GM03348 (cell line): ENCODE measurements at regions not wholly inside any gene's neighbourhood (a gene's known extent, or its start where the extent isn't known, plus 50 kb on each side); places are given as distances from the start of the nearest gene placed in this dataset.

Source experiments
- DNase-seq: peaks from one replicate; pipeline ENCODE4 v3.0.0; 2012; ENCODE audit warnings: low spot score

DNA sequence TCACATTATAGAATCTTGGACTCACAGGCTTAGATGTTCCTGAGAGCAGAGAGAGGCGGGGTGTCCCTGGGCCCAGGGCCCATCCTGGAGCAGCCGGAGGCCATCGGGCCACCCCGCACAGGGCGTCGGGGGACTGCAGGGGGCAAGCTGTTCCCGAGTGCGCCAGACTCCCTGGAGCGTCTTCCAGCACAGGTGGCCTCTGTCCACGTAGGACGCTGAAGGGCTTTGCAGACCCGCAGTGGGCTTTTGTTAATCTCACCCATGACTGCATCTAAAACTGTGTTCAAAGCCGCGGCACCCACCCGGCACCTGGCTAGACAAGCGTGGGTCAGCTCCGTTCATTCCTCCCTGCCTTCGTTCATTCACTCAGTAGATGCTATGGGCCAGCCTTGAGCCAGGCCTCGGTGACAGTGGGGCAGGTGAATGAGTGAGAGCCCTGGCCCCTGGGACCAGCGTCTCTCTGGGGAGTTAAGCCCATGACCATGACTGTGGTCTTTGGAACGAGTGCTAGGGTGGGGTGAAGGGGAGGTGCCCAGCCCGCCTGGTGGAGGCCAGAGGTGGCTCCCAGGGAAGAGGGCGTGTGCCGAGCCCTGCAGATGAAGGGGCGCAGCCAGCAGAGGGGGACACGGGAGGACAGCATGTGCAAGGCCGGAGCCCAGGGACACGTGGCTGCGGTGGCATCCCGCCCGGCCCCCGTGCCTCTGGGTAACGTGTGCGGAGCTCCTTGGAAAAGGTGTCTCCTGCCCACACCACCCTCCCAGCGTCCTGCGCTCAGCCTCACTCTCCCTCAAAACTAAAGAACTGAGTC, 98.3 kb downstream of the HMX1 start:
- DNase-seq, result no peak

DNA sequence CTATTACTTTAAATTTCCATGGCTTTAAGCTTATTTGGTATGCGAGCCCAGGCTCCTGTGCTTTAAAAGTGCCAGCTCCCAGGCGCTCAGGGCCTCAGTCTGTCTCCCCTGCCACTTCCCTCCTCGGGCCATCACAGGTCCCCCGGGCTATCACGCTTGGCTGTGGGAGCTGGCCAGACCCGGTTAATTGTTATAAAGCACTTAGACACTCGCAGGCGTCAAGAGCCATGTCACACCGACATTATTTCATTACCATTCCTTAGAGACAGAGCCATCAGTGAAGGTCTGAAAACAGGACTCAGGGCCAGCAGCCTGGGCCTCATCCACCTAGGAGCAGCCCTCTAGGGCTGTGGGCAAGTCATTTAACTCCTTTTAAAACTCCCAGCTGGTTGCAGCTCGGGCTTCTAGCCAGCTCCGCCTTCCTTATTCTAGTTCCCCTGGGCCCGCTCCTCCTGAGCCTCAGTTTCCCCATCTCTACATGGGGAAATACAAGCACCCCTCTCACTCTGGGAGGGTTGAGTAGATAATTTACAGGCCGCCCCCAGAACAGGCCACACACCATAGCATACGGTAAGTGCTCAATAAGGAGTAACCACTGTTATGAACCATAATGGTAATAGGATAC, 99.0 kb downstream of the HMX1 start:
- DNase-seq, result no peak

DNA sequence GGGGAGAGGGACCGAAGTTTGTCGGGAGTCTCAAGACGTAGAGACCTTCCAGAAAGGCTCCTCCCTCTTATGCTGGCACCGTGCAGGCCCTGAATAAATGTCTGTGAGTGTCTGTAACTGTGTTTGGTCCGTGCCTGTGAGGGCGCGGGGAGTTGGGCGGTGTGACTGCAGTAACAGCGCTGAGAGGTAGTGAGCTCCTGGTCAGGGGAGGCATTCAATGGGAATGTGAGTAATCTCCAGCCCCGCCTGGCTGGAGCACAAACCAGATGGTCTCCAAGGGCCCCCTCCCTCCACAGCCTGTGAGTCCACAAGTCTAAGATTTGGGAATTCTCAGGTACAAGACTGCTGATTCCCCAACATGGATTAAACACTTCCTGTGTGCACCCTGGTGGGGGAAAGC, 100.0 kb downstream of the HMX1 start:
- DNase-seq, result no peak

DNA sequence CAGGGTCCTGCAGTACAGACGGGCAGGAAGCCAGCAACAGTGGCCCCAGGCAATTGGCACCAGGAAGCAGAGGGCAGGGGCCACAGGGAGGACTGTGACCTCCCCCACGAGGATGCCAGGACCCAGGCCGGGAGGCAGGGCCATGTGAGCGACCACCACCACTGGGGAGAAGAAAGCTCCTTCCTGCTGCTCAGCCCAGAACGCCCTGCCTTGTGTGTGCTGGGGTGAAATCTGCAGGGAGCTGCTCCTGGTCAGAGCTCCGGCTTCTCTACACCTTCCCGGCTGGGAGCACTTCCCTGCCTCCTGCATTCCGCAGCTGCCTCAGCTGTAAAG, 100.4 kb downstream of the HMX1 start:
- no peak for DNase-seq

DNA sequence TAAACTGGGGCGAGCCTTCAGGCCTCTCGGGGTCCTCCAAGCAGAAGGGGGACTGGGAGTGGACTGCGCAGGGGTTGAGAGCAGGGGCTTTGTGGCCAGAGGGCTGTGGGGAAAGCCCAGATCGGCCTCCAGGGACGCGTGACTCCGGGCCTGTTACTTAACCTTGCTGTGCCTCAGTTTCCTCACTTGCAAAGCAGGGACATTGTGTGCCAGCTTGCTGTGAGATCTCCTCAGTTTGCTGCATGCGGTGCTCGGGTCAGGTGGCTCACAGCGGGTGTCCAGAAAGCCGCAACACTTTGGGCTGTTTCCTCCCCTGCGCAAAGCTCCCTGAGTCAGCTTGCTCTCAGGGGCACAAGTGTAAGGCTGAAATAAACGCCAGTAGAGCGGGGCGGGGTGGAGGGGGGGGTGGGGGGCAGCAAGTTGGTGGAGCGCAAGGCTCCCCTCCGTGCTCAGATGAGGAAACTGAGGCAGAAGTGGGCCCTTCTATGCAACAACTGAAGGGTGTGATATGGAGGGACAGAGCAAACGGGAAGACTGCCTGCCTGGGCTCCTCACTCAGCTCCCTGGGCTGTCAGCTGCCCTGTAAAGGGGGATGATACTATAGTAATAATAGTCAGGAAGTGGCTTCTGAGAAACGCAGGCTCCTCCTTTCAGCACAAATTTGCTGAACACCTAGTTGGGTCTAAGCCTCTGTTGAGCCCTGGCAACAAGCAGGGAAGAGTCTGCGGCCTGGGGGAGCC, 101.0 kb downstream of the HMX1 start:
- no peak for DNase-seq

DNA sequence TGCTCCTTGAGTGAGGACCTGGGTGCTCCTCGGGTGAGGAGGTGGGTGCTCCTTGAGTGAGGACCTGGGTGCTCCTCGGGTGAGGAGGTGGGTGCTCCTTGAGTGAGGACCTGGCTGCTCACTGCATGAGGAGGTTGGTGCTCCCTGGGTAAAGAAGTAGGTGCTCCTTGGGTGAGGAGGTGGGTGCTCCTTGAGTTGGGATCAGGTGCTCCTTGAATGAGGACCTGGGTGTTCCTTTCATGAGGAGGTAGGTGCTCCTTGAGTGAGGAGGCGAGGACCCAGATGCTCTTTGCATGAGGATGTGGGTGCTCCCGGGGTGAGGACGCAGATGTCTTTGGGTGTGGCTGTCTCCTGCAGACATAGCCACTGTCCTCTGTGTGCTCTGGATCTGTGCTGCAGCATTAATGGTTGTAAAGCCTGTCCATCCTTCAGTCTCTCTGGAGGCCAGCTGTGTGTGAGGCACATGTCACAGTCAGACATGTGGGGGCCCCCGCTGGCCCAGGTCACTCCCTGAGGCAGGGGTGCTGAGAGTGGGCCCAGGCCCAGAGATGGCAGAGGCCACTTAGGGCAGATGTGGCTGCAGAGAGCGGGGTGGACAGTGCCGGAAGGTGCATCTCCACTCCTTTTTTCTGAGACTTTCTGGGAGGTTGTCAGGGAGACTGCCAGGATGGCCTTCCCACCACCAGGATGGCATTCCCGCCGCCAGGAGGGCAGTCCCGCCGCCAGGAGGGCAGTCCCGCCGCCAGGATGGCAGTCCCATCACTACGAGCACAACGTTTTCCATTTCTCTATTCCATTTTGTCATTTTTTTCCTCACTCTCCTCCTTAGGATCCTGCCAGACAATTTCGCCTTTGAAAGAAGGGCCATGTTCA, 101.8 kb downstream of the HMX1 start:
- no peak for DNase-seq

DNA sequence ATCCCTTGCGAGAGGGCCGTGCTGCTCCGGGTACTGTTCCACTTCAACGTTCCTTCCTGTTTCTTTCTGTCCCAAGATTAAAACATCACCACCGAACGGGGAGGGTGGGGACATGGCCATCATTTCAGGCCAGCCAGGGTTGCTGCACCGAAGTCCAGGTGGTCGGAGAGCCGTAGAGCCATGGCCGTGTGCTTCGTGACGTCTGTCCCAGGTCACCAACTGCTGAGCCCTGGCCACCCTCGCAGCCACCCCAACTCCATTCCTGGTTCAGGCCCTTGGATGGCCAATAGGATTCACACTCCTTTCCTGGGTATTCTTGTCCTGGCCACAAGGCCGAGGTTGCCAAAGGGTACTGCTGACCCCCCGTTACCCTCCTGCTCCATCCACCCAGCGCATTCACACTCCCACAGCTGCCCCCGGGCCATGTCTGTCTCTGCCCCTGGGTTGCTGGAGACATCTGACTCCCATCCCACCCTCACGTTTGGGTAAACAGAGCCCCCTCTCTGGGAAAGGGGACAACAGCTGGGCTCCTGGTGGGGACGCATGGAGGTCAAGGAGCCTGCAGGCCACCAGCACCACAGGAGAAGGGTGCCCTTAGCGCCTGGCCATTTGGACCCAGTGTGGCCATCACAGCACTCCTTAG, 103.2 kb downstream of the HMX1 start:
- DNase-seq, result no peak

DNA sequence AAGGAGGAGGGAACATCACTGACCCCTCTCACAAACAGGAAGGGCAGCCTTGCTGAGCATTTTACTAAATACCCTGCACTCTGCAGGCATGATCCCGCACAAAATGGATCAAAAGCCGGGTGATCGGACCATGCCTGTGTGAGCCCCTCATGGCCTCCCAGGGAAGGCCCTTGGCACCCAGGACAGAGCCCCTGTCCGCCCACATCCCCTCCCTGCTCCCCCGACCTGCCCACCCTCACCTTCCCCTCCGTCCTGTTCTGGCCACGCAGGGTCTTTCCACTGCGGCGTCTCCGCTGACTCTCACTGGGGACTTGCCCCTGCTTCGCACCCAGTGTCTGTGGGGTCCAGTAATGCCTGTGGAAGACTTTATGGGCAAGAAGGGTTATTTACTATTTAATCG, 105.0 kb downstream of the HMX1 start:
- DNase-seq, result no peak

DNA sequence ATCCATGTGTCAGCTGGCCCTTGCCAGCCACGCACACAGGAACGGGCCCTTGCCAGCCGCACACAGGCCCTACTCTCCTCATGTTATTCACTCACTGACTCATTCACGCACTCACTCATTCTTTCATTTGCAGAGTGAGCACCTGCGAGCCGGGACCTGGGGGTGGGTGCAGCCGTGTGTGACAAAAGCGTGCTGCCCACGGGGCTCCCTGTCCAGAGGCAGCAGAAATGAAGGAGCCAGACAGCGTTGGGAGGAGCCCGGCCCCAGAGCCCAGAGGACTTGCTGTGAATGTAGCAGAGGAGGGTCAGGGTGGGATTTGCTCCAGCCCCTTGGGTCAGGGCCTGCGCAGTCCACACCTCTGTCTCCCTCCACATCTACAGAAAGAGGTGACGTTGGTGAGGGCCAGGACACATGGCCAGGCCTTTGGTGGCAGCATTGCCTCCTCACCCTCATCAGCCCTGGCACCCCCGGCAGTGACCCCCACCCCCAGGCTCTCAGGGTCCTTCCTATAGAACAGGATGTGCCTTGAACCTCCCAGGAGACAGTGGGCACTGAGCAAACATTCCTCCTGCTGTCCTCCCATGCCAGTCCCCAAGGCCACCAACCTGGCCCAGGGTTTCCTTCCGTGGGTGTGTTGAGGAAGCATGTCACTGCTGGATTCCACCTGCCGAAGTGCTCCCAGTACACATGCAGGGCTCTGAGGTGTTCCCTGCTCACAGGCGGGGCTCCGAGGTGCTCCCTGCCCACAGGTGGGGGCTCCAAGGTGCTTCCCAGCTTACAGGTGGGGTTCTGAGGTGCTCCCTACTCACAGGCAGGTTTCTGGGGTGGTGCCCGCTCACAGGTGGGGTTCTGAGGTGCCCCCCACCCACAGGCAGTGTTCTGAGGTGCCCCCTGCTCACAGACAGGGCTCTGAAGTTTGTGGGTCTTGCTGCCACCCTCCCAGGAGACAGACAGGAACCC, 105.7 kb downstream of the HMX1 start:
- DNase-seq, result no peak

DNA sequence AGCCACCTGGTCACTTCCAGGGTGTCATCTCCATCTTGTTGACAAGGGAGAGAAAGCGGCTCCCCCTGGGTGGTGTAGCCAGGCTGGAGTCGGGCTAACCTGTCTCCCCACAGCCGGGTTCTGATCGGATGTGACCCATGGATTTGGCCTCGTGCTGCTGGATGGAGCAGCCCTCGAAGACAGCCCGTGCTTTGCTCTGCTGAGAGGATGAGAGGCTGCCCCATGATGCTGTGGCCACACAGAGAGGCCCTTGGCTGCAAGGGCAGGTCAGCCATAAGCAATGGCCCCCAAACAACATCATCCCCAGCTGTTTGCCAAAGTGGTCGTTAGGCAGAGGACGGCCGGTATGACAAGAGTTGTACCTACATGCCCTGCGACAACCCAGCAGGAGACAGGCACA, 106.6 kb downstream of the HMX1 start:
- DNase-seq, result no peak

DNA sequence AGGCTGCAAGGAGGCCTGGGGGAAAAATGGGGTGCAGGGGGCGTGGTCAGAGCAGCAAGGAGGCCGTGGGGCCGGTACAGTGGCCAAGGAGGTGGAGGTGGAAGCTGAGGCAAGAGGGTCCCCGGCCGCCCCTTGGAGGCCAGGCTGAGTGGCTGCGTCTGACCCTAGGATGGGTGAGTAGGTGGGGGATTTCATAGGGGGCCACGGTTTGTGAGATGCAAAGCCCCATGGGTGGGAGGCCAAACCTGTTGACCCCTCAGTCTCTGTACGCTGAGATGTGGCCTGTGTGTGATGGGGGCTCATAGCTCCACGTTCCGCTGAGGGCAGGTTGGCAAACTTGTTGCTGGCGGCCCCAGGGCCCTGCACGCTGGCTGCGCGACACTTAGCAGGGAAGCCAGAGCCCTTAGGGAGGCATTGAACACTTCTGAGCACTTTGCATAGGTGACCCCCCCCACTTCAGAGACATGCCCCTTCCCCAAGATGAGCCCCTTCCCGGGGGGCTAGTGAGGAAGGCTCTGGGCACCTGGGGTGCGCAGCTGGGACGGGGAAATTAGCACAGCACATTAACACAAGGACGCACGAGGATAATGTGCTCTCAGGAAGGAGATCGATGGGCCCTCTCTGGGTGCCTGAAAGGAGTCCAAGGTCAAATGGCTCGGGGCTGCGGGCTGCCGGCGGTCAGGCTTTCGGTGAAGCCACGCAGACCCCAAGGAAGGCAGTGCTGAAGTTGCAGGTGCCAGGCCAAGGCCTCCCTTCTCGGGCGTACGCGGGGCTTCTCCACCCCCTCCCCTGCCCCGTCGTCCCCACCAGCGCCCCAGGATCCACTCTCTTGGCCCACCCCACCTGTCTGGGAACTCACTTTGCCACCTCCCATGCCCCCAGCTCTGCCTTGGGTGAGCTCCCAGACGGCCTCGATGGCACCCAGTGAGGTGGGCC, 107.4 kb downstream of the HMX1 start:
- DNase-seq, result no peak

DNA sequence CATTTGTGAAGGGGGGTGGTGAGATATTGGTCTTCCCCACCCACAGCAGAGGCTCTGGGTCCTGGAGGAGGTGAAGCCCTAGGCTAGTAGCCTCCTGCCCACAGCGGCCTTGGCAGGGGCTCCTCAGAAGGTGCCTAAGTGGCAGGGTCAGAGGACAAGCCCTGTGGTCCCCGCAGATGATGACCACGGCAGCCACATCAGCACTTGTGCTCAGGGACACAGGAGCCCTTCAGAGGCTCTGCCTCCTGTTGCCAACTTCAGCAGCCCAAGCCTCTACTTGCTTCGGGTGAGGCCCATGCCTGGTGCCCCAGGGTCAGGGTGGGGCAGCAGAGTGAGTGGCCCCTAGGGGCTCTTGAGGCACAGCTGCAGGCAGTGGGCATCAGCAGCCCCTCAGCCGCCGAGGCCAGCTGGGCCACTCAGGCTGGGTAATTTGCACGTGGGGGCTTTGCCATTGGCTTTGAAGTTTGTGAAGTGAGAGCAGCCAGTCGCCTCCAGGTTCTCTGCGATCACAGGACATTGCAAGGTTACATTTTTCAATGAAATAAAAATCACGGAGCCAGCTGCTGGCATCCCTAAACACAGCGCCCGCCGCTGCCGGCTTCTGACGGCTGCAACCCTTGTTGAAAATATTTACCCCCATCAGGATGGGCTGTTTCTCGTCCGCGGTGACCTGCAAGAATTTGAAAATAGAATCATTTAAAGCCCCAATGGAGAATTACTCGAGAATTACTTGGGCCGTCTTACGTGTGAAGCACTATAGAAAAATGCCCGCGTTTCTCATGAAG, 108.5 kb downstream of the HMX1 start:
- no peak for DNase-seq

DNA sequence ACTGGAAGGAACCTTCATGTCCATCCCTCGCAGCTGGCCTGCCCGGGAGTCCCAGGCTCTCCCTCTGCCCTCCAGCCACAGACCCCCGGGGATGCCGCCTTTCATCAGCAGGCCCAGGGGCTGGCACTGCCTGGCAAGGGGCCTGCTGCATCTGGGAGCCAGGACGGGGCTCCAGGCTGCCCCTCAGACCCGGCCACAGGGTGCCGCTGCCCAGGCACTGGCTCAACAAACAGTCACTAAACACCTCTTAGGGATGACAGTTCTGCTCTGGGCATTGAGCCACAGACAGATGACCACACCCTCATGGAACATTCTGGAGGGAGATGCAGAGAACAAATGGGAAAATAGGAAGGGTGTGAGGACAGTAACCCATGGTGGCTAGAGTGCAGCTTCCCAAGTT, 109.3 kb downstream of the HMX1 start:
- DNase-seq, result no peak

DNA sequence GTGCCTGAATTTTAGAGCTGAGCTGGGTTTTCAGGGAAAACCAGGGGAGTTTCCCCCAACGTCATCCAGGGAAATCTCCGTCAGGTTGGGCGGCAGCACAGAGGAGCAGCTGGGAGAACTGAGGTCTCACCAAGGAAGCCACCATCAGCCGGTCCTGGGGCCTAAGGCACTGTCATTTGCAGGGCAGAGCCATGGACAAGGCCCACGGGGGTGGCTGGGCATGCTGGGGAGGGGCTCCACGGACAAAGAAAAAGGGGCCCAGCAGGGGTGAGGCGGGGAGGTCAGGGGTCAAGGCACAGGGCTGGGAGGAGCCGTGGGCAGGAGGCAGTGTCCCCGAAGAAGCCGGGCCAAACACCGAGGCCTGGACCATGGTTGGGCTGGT, 109.8 kb downstream of the HMX1 start:
- no peak for DNase-seq

DNA sequence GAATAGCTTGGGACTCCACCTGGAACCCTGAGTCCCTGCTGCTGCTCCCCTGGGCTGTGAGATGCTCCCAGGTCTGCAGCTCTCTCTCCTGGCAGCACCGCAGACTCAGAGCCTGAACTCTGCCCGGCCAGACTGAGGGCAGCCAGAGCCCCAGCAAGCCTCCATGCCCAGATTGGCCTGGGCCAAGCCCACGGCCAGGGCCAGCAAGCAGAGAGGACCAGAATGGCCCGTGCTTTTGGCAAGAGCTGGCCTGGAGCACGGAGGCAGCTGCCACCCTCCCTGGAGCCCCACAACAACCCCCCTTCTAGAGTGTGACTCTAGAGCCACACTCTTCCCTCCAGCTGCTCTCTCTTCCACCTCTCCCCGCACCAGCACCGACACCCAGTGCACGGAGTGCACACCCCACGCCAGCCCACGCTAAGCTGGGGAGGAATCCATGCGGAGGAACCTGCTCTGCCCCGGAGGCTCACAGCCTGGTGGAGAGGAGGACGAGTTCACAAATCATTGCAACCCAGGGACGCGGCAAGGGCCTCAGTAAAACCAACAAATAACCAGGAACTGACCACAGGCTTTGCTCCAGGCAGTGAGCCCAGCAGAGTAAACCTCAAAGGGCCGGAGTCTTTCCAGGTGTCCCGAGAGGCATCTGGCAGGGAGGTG, 110.3 kb downstream of the HMX1 start:
- DNase-seq, result no peak

DNA sequence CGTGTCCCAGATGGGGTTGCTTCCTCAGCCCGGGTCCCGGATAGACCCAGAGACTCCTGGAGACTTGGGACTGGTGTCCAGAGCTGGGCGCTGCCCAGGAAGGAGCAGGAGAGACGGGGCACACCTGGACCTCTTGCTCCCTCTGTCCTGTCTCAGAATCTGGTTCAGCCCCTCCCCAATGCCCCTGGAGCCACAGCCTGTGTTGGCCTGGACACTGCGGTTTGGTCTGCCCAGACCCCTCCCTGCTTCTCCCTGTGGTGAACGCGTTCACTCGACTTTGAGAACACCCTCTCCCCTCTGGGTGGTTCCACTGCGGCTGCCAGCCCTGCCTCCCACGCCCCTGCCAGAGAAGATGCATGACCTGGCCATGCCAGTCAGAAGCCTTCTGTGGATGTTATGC, 111.1 kb downstream of the HMX1 start:
- no peak for DNase-seq

DNA sequence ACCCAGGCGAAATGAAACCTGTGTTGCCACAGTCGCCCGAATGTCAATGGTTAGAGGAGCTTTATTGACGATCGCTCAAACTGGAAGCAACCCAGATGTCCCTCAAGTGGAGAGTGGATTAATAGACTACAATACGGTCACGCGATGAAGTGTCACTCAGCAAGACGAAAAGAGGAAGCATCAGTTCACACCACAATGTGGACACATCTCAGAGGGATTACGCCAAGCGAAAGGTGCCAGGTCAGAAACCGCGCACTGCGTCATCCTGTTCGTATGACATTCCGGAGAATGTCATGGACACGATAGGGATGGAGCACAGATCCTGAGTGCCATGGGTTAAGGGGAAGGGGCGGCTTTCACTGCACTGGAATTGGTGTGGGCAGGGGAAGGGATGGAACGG, 111.7 kb downstream of the HMX1 start:
- no peak for DNase-seq

DNA sequence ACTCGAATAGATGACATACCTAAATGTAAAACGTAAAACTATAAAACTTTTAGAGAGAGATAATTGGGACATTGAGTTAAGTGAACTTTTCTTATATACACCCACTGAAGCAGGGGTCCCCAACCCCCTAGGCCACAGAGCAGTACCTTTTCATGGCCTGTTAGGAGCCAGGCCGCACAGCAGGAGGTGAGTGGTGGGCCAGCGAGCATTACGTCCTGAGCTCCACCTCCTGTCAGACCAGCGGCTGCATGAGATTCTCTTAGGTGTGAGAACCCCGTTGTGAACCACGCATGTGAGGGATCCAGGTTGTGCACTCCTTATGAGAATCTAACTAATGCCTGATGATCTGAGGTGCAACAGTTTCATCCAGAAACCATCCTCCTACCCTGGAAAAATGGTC, 114.8 kb downstream of the HMX1 start:
- DNase-seq, result no peak
